ENCODE measurements at regions not wholly inside any gene's neighbourhood (a gene's known extent, or its start where the extent isn't known, plus 50 kb on each side); places are given as distances from the start of the nearest gene placed in this dataset.

DNA sequence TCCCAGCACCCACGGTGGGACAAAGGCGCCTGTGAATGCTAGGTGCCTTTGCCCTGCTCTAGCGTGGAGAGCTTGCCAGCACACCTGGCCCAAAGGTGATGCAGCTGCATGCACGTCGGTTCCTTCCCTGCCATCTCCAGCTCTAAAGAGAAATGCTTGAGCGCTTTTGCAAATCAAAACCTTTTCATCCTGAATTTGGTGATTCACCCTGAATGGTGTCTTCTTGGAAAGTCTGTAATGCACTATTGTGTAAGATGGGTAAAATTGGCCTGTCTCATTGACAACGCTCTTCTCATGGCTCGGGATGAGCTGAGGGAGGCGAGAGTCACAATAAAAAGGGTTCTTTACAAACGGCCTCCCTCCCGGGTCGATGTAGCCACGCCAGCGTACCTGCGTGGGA is 103.1 kb upstream of the ID4 start:
- TF ChIP-seq TEAD4 (IDR thresholded peaks at IDR 0.05), result no peak
- no peak for TF ChIP-seq TCF12 (IDR thresholded peaks at IDR 0.05; ENCODE audit: low read depth)
- TF ChIP-seq, protein P1, sequence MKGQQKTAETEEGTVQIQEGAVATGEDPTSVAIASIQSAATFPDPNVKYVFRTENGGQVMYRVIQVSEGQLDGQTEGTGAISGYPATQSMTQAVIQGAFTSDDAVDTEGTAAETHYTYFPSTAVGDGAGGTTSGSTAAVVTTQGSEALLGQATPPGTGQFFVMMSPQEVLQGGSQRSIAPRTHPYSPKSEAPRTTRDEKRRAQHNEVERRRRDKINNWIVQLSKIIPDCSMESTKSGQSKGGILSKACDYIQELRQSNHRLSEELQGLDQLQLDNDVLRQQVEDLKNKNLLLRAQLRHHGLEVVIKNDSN (IDR thresholded peaks at IDR 0.05), result no peak
- no peak for TF ChIP-seq EGR1 (IDR thresholded peaks at IDR 0.05)
- no peak for TF ChIP-seq CEBPB (IDR thresholded peaks at IDR 0.05)

DNA sequence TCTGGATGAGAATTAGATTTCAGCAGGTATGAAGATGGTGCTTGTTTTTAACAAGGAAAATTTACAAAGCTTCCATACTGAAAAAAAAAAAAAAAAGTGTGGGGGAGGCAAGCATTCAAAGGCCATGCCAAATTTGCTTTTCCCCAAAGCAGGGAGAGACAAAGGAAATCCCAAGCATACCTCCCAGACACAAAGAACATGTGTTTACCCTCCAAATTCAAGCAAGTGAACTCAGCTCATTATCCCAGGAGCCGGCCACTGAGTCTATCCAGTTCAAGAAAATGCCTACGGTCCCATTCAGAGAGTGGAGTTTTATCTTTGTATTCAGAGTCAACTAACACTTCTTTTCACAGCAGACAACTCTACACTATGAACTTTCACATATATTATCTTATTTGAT is 102.7 kb upstream of the ID4 start:
- no peak for TF ChIP-seq ZBTB7A (IDR thresholded peaks at IDR 0.05; ENCODE audit: low read depth)
- no peak for TF ChIP-seq YY1 (IDR thresholded peaks at IDR 0.05; ENCODE audit: low read depth)
- TF ChIP-seq TCF12 (IDR thresholded peaks at IDR 0.05; ENCODE audit: low read depth), result no peak
- TF ChIP-seq TEAD4 (IDR thresholded peaks at IDR 0.05), result no peak
- TF ChIP-seq, protein P1 (IDR thresholded peaks at IDR 0.05), result no peak
- no peak for TF ChIP-seq CREB1 (IDR thresholded peaks at IDR 0.05; ENCODE audit: low read depth)
- TF ChIP-seq NFIC (IDR thresholded peaks at IDR 0.05), result no peak
- TF ChIP-seq, protein P2, sequence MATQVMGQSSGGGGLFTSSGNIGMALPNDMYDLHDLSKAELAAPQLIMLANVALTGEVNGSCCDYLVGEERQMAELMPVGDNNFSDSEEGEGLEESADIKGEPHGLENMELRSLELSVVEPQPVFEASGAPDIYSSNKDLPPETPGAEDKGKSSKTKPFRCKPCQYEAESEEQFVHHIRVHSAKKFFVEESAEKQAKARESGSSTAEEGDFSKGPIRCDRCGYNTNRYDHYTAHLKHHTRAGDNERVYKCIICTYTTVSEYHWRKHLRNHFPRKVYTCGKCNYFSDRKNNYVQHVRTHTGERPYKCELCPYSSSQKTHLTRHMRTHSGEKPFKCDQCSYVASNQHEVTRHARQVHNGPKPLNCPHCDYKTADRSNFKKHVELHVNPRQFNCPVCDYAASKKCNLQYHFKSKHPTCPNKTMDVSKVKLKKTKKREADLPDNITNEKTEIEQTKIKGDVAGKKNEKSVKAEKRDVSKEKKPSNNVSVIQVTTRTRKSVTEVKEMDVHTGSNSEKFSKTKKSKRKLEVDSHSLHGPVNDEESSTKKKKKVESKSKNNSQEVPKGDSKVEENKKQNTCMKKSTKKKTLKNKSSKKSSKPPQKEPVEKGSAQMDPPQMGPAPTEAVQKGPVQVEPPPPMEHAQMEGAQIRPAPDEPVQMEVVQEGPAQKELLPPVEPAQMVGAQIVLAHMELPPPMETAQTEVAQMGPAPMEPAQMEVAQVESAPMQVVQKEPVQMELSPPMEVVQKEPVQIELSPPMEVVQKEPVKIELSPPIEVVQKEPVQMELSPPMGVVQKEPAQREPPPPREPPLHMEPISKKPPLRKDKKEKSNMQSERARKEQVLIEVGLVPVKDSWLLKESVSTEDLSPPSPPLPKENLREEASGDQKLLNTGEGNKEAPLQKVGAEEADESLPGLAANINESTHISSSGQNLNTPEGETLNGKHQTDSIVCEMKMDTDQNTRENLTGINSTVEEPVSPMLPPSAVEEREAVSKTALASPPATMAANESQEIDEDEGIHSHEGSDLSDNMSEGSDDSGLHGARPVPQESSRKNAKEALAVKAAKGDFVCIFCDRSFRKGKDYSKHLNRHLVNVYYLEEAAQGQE (IDR thresholded peaks at IDR 0.05; ENCODE audit: low read depth), result no peak
- TF ChIP-seq RAD21 (IDR thresholded peaks at IDR 0.05; ENCODE audit: low read depth), result no peak
- TF ChIP-seq CEBPB (IDR thresholded peaks at IDR 0.05), result no peak
- no peak for TF ChIP-seq EGR1 (IDR thresholded peaks at IDR 0.05)
- TF ChIP-seq TAF1 (IDR thresholded peaks at IDR 0.05; ENCODE audit: low read depth), result no peak
- no peak for TF ChIP-seq EP300 (IDR thresholded peaks at IDR 0.05; ENCODE audit: borderline replicate concordance)
- TF ChIP-seq FOXM1 (IDR thresholded peaks at IDR 0.05; ENCODE audit: borderline replicate concordance, low read depth), result no peak
- TF ChIP-seq, protein P3, sequence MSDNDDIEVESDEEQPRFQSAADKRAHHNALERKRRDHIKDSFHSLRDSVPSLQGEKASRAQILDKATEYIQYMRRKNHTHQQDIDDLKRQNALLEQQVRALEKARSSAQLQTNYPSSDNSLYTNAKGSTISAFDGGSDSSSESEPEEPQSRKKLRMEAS (IDR thresholded peaks at IDR 0.05), result no peak

DNA sequence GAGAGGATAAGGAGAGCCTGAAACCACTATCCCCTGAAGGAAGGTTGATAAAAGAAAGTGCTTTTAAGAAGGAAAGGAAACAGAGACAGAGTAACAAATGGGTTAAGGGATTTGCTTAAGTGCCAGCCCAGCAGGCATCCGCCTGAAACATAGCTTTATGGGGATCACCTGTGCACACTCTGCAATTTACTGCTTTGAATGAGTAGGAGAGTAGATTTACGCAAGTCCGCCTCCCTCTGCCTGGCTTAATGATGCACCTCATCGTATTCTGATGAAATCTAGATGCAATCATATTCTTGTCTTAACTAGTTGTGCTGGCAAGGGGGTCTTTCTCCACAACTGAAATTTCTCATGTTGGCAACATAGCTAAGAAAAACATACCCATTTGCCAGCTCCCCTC is 101.1 kb upstream of the ID4 start:
- no peak for TF ChIP-seq CREB1 (IDR thresholded peaks at IDR 0.05; ENCODE audit: low read depth)
- TF ChIP-seq, protein P2 (IDR thresholded peaks at IDR 0.05; ENCODE audit: low read depth), result no peak
- TF ChIP-seq TEAD4 (IDR thresholded peaks at IDR 0.05), result no peak
- no peak for TF ChIP-seq EGR1 (IDR thresholded peaks at IDR 0.05)
- TF ChIP-seq, protein P1 (IDR thresholded peaks at IDR 0.05), result no peak

DNA sequence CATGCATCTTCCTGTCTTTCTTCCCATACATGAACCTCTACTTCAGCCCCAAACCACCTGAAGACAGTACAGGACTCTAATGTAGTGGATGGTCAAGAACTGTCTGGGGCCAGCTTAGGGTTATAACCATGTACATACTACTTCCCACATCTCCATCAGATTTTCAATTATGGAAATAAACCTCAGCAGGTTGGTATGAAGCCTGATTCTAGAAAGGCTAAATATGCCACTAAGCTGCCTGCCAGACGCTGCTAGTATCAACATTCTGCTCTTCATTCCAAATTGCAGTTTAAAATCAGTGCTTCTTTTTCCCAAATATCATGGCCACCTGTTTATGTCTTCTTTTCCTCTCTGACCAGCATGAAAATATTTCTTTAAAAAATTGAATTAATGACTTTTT is 99.2 kb upstream of the ID4 start:
- no peak for TF ChIP-seq CREB1 (IDR thresholded peaks at IDR 0.05; ENCODE audit: low read depth)

DNA sequence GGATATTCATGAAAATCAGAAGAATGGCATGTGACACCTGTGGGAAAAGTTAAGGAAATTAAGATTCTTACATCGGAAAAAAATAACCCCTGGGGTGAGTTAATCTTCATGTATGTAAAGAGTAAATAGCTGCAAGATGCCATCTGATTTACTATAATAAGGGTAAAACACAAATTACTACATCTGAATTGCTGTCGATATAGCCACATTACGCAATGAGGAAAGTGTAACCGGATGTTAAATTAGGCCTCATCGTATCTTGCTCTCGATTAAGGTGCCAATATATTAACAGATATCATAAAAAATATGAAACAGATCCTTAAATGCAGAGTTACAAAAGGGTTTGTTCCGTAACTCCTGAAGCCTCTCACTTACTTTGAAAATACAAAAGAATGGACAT is 87.4 kb upstream of the ID4 start:
- TF ChIP-seq, protein P1 (IDR thresholded peaks at IDR 0.05), result no peak
- TF ChIP-seq EP300 (IDR thresholded peaks at IDR 0.05; ENCODE audit: borderline replicate concordance) (no peak), FOXM1 (IDR thresholded peaks at IDR 0.05; ENCODE audit: borderline replicate concordance, low read depth) (no peak), EGR1 (IDR thresholded peaks at IDR 0.05) (no peak), TAF1 (IDR thresholded peaks at IDR 0.05; ENCODE audit: low read depth) (no peak), CEBPB (IDR thresholded peaks at IDR 0.05) (no peak), CREB1 (IDR thresholded peaks at IDR 0.05; ENCODE audit: low read depth) (no peak), NFIC (IDR thresholded peaks at IDR 0.05) (no peak), YY1 (IDR thresholded peaks at IDR 0.05; ENCODE audit: low read depth) (no peak), RAD21 (IDR thresholded peaks at IDR 0.05; ENCODE audit: low read depth) (no peak), TCF12 (IDR thresholded peaks at IDR 0.05; ENCODE audit: low read depth) (no peak)
- TF ChIP-seq, protein P2 (IDR thresholded peaks at IDR 0.05; ENCODE audit: low read depth), result no peak
- TF ChIP-seq, protein P3 (IDR thresholded peaks at IDR 0.05), result no peak
